ENCODE measurements at regions not wholly inside any gene's neighbourhood (a gene's known extent, or its start where the extent isn't known, plus 50 kb on each side); places are given as distances from the start of the nearest gene placed in this dataset.
"Not testable (repeated sequence)": the region's sequence is repeated elsewhere in the genome, so short reads cannot be mapped to it uniquely, and the experiment has no call there.

DNA sequence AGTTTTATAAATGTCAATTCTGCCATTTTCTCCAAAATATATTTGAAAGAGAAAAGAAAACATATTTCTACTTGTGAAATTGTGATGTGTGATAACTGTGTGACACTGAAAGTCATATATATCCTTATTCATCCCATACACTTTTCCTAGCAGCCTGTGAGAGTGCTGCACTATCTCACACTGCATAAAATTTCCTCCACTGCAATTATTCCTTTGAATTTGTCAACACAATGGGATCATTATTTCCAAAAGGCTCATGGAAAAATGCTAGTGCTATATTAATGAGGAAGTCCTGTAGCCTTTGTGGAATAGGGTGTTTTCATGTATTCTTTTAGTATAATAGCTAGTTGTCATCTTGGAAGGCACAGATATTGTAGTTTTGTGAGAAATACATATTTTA lies 504.1 kb downstream of the RPL10L start:
- H3K27ac ChIP-seq (ENCODE audit: low read depth, low read length), result no peak overlapping the region
- H3K4me3 ChIP-seq (ENCODE audit: low read length in 3 of 3), result no peak overlapping the region
- no peak overlapping the region for H3K9ac ChIP-seq (ENCODE audit: low read depth in 1 of 3, low read length in 3 of 3)
- H3K9me3 ChIP-seq (ENCODE audit: control insufficient read depth in 3 of 3, low read length in 3 of 3), result no peaks in the 10 kb centered on the region
- no peaks in the 10 kb centered on the region for H3K36me3 ChIP-seq (ENCODE audit: control insufficient read depth in 3 of 3, insufficient read depth in 3 of 3, low read length in 3 of 3)
- no peaks in the 10 kb centered on the region for H3K27me3 ChIP-seq (ENCODE audit: control insufficient read depth in 3 of 3, insufficient read depth in 3 of 3, low read length in 3 of 3)
- H3K4me1 ChIP-seq (ENCODE audit: control insufficient read depth in 3 of 3, insufficient read depth in 3 of 3, low read length in 3 of 3), result no peaks in the 10 kb centered on the region

DNA sequence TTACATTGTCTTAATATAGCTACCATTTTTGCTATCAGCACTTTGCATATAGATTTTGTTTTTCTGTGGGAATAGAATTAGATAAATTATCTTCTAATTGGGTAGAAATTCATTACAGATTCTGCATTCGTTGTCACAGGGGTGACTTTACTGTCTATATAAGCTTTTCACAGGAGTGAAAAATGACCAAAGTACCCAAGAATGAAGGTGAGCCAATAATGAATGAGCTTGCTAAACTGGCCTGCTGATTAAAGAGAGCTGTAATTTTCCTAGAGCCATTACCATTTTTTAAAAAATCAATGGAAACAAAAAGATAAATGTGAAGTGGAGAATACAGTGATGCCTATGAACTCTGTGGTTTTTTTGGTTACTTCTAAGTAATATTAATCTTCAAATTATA lies 504.6 kb downstream of the RPL10L start:
- Histone ChIP-seq H3K4me1 (ENCODE audit: control insufficient read depth in 3 of 3, insufficient read depth in 3 of 3, low read length in 3 of 3) (no peaks in the 10 kb centered on the region), H3K9me3 (ENCODE audit: control insufficient read depth in 3 of 3, low read length in 3 of 3) (no peaks in the 10 kb centered on the region), H3K27ac (ENCODE audit: low read depth, low read length) (no peak overlapping the region), H3K36me3 (ENCODE audit: control insufficient read depth in 3 of 3, insufficient read depth in 3 of 3, low read length in 3 of 3) (no peaks in the 10 kb centered on the region), H3K9ac (ENCODE audit: low read depth in 1 of 3, low read length in 3 of 3) (no peak overlapping the region), H3K27me3 (ENCODE audit: control insufficient read depth in 3 of 3, insufficient read depth in 3 of 3, low read length in 3 of 3) (no peaks in the 10 kb centered on the region), H3K4me3 (ENCODE audit: low read length in 3 of 3) (no peak overlapping the region)

DNA sequence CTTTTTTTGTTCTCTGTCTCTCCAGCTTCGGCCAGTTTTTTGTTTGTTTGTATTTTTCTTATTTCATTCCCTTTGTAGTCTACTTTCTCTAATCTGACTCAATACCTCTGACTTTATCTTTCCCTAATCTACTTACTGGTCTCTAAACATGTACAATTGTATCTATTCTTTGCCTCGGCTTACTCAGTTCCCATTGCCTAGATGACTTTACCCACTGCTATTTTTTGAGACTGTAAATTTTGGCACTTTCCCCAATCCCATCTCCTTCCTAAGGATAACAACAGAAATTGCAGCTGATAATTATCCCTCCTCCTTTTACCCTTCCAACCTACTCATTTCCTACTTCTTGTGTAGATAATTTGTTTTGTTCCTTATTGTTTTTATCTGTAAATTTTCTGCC lies 511.1 kb downstream of the RPL10L start:
- H3K27ac ChIP-seq (ENCODE audit: low read depth, low read length), result no peak overlapping the region
- H3K27me3 ChIP-seq (ENCODE audit: control insufficient read depth in 3 of 3, insufficient read depth in 3 of 3, low read length in 3 of 3), result no peaks in the 10 kb centered on the region
- no peak overlapping the region for H3K9ac ChIP-seq (ENCODE audit: low read depth in 1 of 3, low read length in 3 of 3)
- H3K4me3 ChIP-seq (ENCODE audit: low read length in 3 of 3), result no peak overlapping the region
- no peaks in the 10 kb centered on the region for H3K36me3 ChIP-seq (ENCODE audit: control insufficient read depth in 3 of 3, insufficient read depth in 3 of 3, low read length in 3 of 3)
- no peaks in the 10 kb centered on the region for H3K9me3 ChIP-seq (ENCODE audit: control insufficient read depth in 3 of 3, low read length in 3 of 3)
- H3K4me1 ChIP-seq (ENCODE audit: control insufficient read depth in 3 of 3, insufficient read depth in 3 of 3, low read length in 3 of 3), result no peaks in the 10 kb centered on the region

GRCh38 chr14:46139649-46140048 lies 511.9 kb downstream of the RPL10L start:
- Histone ChIP-seq H3K9ac (ENCODE audit: low read depth in 1 of 3, low read length in 3 of 3) (no peak overlapping the region), H3K27ac (ENCODE audit: low read depth, low read length) (no peak overlapping the region), H3K27me3 (ENCODE audit: control insufficient read depth in 3 of 3, insufficient read depth in 3 of 3, low read length in 3 of 3) (no peaks in the 10 kb centered on the region), H3K36me3 (ENCODE audit: control insufficient read depth in 3 of 3, insufficient read depth in 3 of 3, low read length in 3 of 3) (no peaks in the 10 kb centered on the region), H3K9me3 (ENCODE audit: control insufficient read depth in 3 of 3, low read length in 3 of 3) (no peaks in the 10 kb centered on the region), H3K4me1 (ENCODE audit: control insufficient read depth in 3 of 3, insufficient read depth in 3 of 3, low read length in 3 of 3) (no peaks in the 10 kb centered on the region), H3K4me3 (ENCODE audit: low read length in 3 of 3) (no peak overlapping the region)

DNA sequence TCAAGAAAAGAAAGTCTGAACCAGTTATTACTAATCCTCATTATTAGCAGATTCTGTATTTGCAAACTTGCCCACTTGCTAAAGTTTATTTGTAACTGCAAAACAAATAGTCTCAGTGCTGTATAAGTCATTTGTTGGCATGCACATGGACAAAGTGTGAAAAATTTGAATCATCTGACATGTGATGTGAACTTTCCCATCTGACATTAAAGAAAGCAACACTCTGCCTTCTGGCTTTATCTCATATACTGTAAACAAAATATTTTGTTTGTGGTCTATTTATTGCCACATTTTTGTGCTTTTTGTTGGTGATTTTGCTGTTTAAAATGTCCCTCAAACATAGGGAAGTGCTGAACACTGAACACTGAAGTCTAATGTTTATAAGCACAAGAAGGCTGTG lies 513.8 kb downstream of the RPL10L start:
- no peaks in the 10 kb centered on the region for H3K9me3 ChIP-seq (ENCODE audit: control insufficient read depth in 3 of 3, low read length in 3 of 3)

GRCh38 chr14:46136456-46136855 lies 515.1 kb downstream of the RPL10L start:
- Histone ChIP-seq H3K4me3 (ENCODE audit: low read length in 3 of 3) (no peak overlapping the region), H3K36me3 (ENCODE audit: control insufficient read depth in 3 of 3, insufficient read depth in 3 of 3, low read length in 3 of 3) (no peaks in the 10 kb centered on the region), H3K4me1 (ENCODE audit: control insufficient read depth in 3 of 3, insufficient read depth in 3 of 3, low read length in 3 of 3) (no peaks in the 10 kb centered on the region), H3K9me3 (ENCODE audit: control insufficient read depth in 3 of 3, low read length in 3 of 3) (no peaks in the 10 kb centered on the region), H3K9ac (ENCODE audit: low read depth in 1 of 3, low read length in 3 of 3) (no peak overlapping the region), H3K27me3 (ENCODE audit: control insufficient read depth in 3 of 3, insufficient read depth in 3 of 3, low read length in 3 of 3) (no peaks in the 10 kb centered on the region), H3K27ac (ENCODE audit: low read depth, low read length) (no peak overlapping the region)

More for the DNA sequence above, 513.8 kb downstream of the RPL10L start:
- H3K4me1 ChIP-seq (ENCODE audit: control insufficient read depth in 3 of 3, insufficient read depth in 3 of 3, low read length in 3 of 3), result no peaks in the 10 kb centered on the region
- no peak overlapping the region for H3K27ac ChIP-seq (ENCODE audit: low read depth, low read length)
- no peaks in the 10 kb centered on the region for H3K36me3 ChIP-seq (ENCODE audit: control insufficient read depth in 3 of 3, insufficient read depth in 3 of 3, low read length in 3 of 3)
- no peaks in the 10 kb centered on the region for H3K27me3 ChIP-seq (ENCODE audit: control insufficient read depth in 3 of 3, insufficient read depth in 3 of 3, low read length in 3 of 3)
- no peak overlapping the region for H3K4me3 ChIP-seq (ENCODE audit: low read length in 3 of 3)
- H3K9ac ChIP-seq (ENCODE audit: low read depth in 1 of 3, low read length in 3 of 3), result no peak overlapping the region

DNA sequence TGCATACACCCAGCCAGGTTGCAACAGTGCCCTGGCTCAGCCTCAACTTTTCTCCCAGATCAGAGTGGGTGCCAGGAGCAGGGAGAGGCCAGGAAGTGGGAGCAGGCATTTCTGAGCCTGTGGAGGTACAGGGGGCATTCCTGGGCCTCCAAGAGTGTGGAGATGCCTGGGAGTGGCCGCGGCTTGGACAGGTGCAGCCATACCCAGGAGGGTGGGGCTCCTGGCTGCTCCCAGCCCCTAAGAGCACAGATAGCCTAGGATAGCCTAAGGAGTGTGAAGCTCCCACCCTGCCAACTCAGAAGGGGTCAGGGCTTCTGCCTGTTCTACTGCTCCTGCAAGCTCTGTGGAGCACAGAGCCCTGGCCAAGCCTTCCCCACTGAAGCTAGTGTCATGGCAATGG lies 543.4 kb downstream of the RPL10L start:
- Histone ChIP-seq H3K4me3 (ENCODE audit: low read length in 3 of 3) (no peak overlapping the region), H3K27me3 (ENCODE audit: control insufficient read depth in 3 of 3, insufficient read depth in 3 of 3, low read length in 3 of 3) (no peaks in the 10 kb centered on the region), H3K4me1 (ENCODE audit: control insufficient read depth in 3 of 3, insufficient read depth in 3 of 3, low read length in 3 of 3) (no peaks in the 10 kb centered on the region), H3K9me3 (ENCODE audit: control insufficient read depth in 3 of 3, low read length in 3 of 3) (peaks cover 0 to 5% (median 0%) of the 10 kb centered on the region in 3 donors), H3K9ac (ENCODE audit: low read depth in 1 of 3, low read length in 3 of 3) (no peak overlapping the region), H3K36me3 (ENCODE audit: control insufficient read depth in 3 of 3, insufficient read depth in 3 of 3, low read length in 3 of 3) (no peaks in the 10 kb centered on the region), H3K27ac (ENCODE audit: low read depth, low read length) (no peak overlapping the region)

GRCh38 chr14:46100901-46101300 lies 550.7 kb downstream of the RPL10L start:
- H3K36me3 ChIP-seq (ENCODE audit: control insufficient read depth in 3 of 3, insufficient read depth in 3 of 3, low read length in 3 of 3); H3K27ac ChIP-seq (ENCODE audit: low read depth, low read length); H3K4me3 ChIP-seq (ENCODE audit: low read length in 3 of 3); H3K4me1 ChIP-seq (ENCODE audit: control insufficient read depth in 3 of 3, insufficient read depth in 3 of 3, low read length in 3 of 3); H3K9me3 ChIP-seq (ENCODE audit: control insufficient read depth in 3 of 3, low read length in 3 of 3); H3K9ac ChIP-seq (ENCODE audit: low read depth in 1 of 3, low read length in 3 of 3); H3K27me3 ChIP-seq (ENCODE audit: control insufficient read depth in 3 of 3, insufficient read depth in 3 of 3, low read length in 3 of 3): not testable (repeated sequence)

- Histone ChIP-seq H3K4me1 (ENCODE audit: control insufficient read depth in 3 of 3, insufficient read depth in 3 of 3, low read length in 3 of 3) (no peaks in the 10 kb centered on the region), H3K27me3 (ENCODE audit: control insufficient read depth in 3 of 3, insufficient read depth in 3 of 3, low read length in 3 of 3) (no peaks in the 10 kb centered on the region), H3K27ac (ENCODE audit: low read depth, low read length) (no peak overlapping the region), H3K36me3 (ENCODE audit: control insufficient read depth in 3 of 3, insufficient read depth in 3 of 3, low read length in 3 of 3) (no peaks in the 10 kb centered on the region), H3K9me3 (ENCODE audit: control insufficient read depth in 3 of 3, low read length in 3 of 3) (no peaks in the 10 kb centered on the region), H3K9ac (ENCODE audit: low read depth in 1 of 3, low read length in 3 of 3) (no peak overlapping the region), H3K4me3 (ENCODE audit: low read length in 3 of 3) (no peak overlapping the region)
These were observed 559.8 kb downstream of the RPL10L start for GRCh38 chr14:46091819-46092218.

DNA sequence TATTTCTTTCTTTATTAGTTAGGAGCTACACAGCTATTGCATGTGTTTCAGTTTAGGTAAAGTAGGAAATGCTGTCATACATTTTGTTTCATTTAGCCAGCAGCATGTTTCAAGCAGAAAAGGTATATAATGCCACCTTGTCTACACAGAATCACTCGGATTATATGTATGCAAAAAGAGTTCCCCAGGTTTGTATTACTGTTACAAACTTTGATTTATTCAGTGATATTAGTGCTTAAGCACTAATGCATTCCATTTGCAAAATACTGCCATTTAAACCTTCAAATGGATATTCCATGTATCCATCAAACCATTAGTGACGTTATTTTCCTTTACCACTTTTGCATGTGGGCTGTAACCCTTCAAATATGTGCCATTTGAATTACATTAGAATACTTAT lies 564.0 kb downstream of the RPL10L start:
- no peaks in the 10 kb centered on the region for H3K27me3 ChIP-seq (ENCODE audit: control insufficient read depth in 3 of 3, insufficient read depth in 3 of 3, low read length in 3 of 3)
- no peak overlapping the region for H3K4me3 ChIP-seq (ENCODE audit: low read length in 3 of 3)
- H3K4me1 ChIP-seq (ENCODE audit: control insufficient read depth in 3 of 3, insufficient read depth in 3 of 3, low read length in 3 of 3), result no peaks in the 10 kb centered on the region
- no peaks in the 10 kb centered on the region for H3K36me3 ChIP-seq (ENCODE audit: control insufficient read depth in 3 of 3, insufficient read depth in 3 of 3, low read length in 3 of 3)
- H3K9ac ChIP-seq (ENCODE audit: low read depth in 1 of 3, low read length in 3 of 3), result no peak overlapping the region
- H3K27ac ChIP-seq (ENCODE audit: low read depth, low read length), result no peak overlapping the region
- peaks cover 0 to 2% (median 0%) of the 10 kb centered on the region in 3 donors for H3K9me3 ChIP-seq (ENCODE audit: control insufficient read depth in 3 of 3, low read length in 3 of 3)

- H3K4me3 ChIP-seq (ENCODE audit: low read length in 3 of 3), result no peak overlapping the region
- H3K27me3 ChIP-seq (ENCODE audit: control insufficient read depth in 3 of 3, insufficient read depth in 3 of 3, low read length in 3 of 3), result no peaks in the 10 kb centered on the region
- no peak overlapping the region for H3K9ac ChIP-seq (ENCODE audit: low read depth in 1 of 3, low read length in 3 of 3)
- peaks cover 0 to 3% (median 0%) of the 10 kb centered on the region in 3 donors for H3K9me3 ChIP-seq (ENCODE audit: control insufficient read depth in 3 of 3, low read length in 3 of 3)
- no peaks in the 10 kb centered on the region for H3K36me3 ChIP-seq (ENCODE audit: control insufficient read depth in 3 of 3, insufficient read depth in 3 of 3, low read length in 3 of 3)
- no peak overlapping the region for H3K27ac ChIP-seq (ENCODE audit: low read depth, low read length)
- H3K4me1 ChIP-seq (ENCODE audit: control insufficient read depth in 3 of 3, insufficient read depth in 3 of 3, low read length in 3 of 3), result no peaks in the 10 kb centered on the region
These were observed 577.5 kb downstream of the RPL10L start for GRCh38 chr14:46074061-46074460.

Measured in skeletal muscle tissue (tissue), 3 donors.